ENCODE measurements at regions not wholly inside any gene's neighbourhood (a gene's known extent, or its start where the extent isn't known, plus 50 kb on each side); places are given as distances from the start of the nearest gene placed in this dataset.
"Not testable (repeated sequence)": the region's sequence is repeated elsewhere in the genome, so short reads cannot be mapped to it uniquely, and the experiment has no call there.

DNA sequence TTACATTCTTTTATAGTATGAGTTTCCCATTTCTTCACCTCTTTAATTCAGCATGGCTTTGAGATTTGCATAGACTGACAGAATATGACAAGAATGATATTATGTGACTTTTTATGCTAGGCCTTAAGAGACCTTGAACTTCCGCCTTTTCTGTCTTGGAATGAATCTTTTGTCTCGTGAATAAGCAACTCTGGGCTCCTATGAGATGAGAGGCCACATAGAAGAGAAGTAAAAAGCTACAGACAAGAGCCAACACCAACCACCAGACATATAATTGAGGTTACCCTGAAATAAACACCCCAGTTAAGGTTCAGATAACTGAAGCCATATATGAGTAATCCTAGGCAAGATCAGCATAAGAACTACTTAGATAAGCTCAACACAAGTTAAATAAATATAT is 600.8 kb downstream of the MEI4 start:
- Histone ChIP-seq H3F3A (ENCODE audit: insufficient read depth, low read length) (no peaks in the 10 kb centered on the region), H4K20me1 (ENCODE audit: insufficient read depth, low read length) (no peaks in the 10 kb centered on the region), H3K27me3 (ENCODE audit: insufficient read depth, low read length) (no peaks in the 10 kb centered on the region), H3K27ac (ENCODE audit: low read depth, low read length, poor library complexity, severe bottlenecking) (no peak overlapping the region), H3K9me2 (ENCODE audit: low read depth, low read length) (no peaks in the 10 kb centered on the region), H3K4me1 (ENCODE audit: insufficient read depth, low read length, severe bottlenecking) (no peaks in the 10 kb centered on the region), H3K9ac (ENCODE audit: low read length) (no peak overlapping the region), H3K9me3 (ENCODE audit: low read length) (no peaks in the 10 kb centered on the region), H3K79me2 (ENCODE audit: insufficient read depth, low read length) (no peaks in the 10 kb centered on the region), H2AFZ (ENCODE audit: low read length) (no peak overlapping the region), H3K4me2 (ENCODE audit: low read length) (no peak overlapping the region), H3K36me3 (ENCODE audit: insufficient read depth, low read length) (no peaks in the 10 kb centered on the region), H3K4me3 (ENCODE audit: low read depth, low read length, poor library complexity, severe bottlenecking) (no peak overlapping the region)
- TF ChIP-seq, protein P1, sequence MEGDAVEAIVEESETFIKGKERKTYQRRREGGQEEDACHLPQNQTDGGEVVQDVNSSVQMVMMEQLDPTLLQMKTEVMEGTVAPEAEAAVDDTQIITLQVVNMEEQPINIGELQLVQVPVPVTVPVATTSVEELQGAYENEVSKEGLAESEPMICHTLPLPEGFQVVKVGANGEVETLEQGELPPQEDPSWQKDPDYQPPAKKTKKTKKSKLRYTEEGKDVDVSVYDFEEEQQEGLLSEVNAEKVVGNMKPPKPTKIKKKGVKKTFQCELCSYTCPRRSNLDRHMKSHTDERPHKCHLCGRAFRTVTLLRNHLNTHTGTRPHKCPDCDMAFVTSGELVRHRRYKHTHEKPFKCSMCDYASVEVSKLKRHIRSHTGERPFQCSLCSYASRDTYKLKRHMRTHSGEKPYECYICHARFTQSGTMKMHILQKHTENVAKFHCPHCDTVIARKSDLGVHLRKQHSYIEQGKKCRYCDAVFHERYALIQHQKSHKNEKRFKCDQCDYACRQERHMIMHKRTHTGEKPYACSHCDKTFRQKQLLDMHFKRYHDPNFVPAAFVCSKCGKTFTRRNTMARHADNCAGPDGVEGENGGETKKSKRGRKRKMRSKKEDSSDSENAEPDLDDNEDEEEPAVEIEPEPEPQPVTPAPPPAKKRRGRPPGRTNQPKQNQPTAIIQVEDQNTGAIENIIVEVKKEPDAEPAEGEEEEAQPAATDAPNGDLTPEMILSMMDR (IDR thresholded peaks at IDR 0.05; ENCODE audit: low read length) = no peak
- no peak for TF ChIP-seq EZH2 (IDR thresholded peaks at IDR 0.05; ENCODE audit: borderline replicate concordance, low read length)

DNA sequence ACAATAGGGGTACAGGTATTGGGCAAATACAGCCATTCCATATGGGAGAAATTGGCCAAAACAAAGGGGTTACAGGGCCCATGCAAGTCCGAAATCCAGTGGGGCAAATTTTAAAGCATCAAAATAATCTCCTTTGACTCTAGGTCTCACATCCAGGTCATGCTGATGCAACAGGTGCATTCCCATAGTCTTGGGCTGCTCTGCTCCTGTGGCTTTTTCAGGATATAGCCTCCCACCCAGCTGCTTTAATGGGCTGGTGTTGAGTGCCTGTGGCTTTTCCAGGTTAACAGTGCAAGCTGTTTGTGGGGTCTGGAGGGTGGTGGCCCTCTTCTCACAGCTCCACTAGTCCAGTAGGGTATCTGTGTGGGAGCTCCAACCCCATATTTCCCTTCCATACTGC is 607.1 kb downstream of the MEI4 start:
- Histone ChIP-seq H3K36me3 (ENCODE audit: insufficient read depth, low read length) (no peaks in the 10 kb centered on the region), H3K79me2 (ENCODE audit: insufficient read depth, low read length) (no peaks in the 10 kb centered on the region), H3K9me2 (ENCODE audit: low read depth, low read length) (no peaks in the 10 kb centered on the region), H3F3A (ENCODE audit: insufficient read depth, low read length) (no peaks in the 10 kb centered on the region), H3K4me2 (ENCODE audit: low read length) (no peak overlapping the region), H3K4me1 (ENCODE audit: insufficient read depth, low read length, severe bottlenecking) (no peaks in the 10 kb centered on the region), H3K4me3 (ENCODE audit: low read depth, low read length, poor library complexity, severe bottlenecking) (no peak overlapping the region), H3K27ac (ENCODE audit: low read depth, low read length, poor library complexity, severe bottlenecking) (no peak overlapping the region), H3K27me3 (ENCODE audit: insufficient read depth, low read length) (no peaks in the 10 kb centered on the region), H2AFZ (ENCODE audit: low read length) (no peak overlapping the region), H3K9me3 (ENCODE audit: low read length) (no peaks in the 10 kb centered on the region), H4K20me1 (ENCODE audit: insufficient read depth, low read length) (no peaks in the 10 kb centered on the region), H3K9ac (ENCODE audit: low read length) (no peak overlapping the region)
- no peak for TF ChIP-seq EZH2 (IDR thresholded peaks at IDR 0.05; ENCODE audit: borderline replicate concordance, low read length)
- TF ChIP-seq, protein P1 (IDR thresholded peaks at IDR 0.05; ENCODE audit: low read length) = no peak

DNA sequence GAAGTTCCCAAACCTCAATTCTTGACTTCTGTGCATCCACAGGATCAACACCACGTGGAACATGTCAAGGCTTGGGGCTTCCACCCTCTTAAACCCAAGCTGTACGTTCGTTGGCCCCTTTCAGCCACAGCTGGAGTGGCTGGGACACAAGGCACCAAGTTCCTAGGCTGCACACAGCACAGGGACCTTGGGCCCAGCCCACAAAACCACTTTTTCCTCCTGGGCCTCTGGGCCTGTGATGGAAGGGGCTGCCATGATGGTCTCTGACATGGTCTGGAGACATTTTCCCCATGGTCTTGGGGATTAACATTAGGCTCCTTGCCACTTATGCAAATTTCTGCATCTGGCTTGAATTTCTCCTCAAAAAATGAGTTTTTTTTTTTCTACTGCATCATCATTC is 606.9 kb upstream of the IRAK1BP1 start:
- H3K4me2 ChIP-seq (ENCODE audit: low read length); H3K9me2 ChIP-seq (ENCODE audit: low read depth, low read length); H2AFZ ChIP-seq (ENCODE audit: low read length); H3K9me3 ChIP-seq (ENCODE audit: low read length); H3K4me3 ChIP-seq (ENCODE audit: low read depth, low read length, poor library complexity, severe bottlenecking); H3K36me3 ChIP-seq (ENCODE audit: insufficient read depth, low read length); H3F3A ChIP-seq (ENCODE audit: insufficient read depth, low read length); H3K27ac ChIP-seq (ENCODE audit: low read depth, low read length, poor library complexity, severe bottlenecking); H3K9ac ChIP-seq (ENCODE audit: low read length); H3K4me1 ChIP-seq (ENCODE audit: insufficient read depth, low read length, severe bottlenecking); H3K27me3 ChIP-seq (ENCODE audit: insufficient read depth, low read length); H3K79me2 ChIP-seq (ENCODE audit: insufficient read depth, low read length); H4K20me1 ChIP-seq (ENCODE audit: insufficient read depth, low read length): not testable (repeated sequence)

DNA sequence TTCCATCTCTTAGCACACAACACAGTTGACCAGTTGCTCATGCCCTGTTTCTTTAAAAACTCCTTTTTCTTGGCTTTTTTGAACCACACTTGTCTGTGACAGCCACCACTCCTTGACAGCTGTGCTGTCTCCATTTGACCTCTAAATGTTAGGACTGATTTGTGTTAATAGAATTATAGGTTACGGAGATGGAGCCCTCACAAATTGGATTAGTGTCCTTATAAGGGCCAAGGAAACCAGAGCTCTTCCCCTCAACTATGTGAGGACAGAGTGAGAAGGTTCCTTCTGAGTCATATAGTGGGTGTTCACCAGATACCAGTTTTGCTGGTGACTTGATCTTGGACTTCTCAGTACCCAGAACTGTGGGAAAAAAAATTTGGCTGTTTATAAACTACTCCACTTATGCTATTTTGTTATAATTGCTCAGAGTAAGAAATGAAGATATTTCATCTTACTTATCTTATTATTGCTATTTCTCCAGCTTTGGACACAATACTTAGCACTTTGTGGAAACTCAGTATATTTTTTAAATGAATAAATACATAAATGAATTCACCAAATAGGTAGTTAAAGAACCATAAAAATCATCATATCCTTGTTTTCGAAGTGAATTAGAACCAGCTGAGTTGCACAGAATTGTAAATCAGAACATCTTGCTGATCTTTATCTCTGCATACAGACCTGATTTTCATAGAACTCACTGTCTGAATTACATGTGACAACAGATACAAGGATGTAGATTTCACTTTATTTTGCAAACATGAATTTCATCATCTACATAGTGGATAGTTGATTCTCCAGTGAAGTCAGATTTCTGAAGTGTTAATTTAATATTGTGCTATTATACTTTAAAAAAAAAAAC is 598.5 kb upstream of the IRAK1BP1 start:
- no peak overlapping the region for H3K4me3 ChIP-seq (ENCODE audit: low read depth, low read length, poor library complexity, severe bottlenecking)
- TF ChIP-seq EZH2 (IDR thresholded peaks at IDR 0.05; ENCODE audit: borderline replicate concordance, low read length) = no peak
- TF ChIP-seq, protein P1 (IDR thresholded peaks at IDR 0.05; ENCODE audit: low read length) = no peak
- H3K36me3 ChIP-seq (ENCODE audit: insufficient read depth, low read length) = no peaks in the 10 kb centered on the region
- no peak overlapping the region for H3K9ac ChIP-seq (ENCODE audit: low read length)
- H3F3A ChIP-seq (ENCODE audit: insufficient read depth, low read length) = no peaks in the 10 kb centered on the region
- no peaks in the 10 kb centered on the region for H3K27me3 ChIP-seq (ENCODE audit: insufficient read depth, low read length)
- no peaks in the 10 kb centered on the region for H3K9me2 ChIP-seq (ENCODE audit: low read depth, low read length)
- H3K27ac ChIP-seq (ENCODE audit: low read depth, low read length, poor library complexity, severe bottlenecking) = no peak overlapping the region
- no peak overlapping the region for H3K4me2 ChIP-seq (ENCODE audit: low read length)
- H4K20me1 ChIP-seq (ENCODE audit: insufficient read depth, low read length) = no peaks in the 10 kb centered on the region
- no peaks in the 10 kb centered on the region for H3K9me3 ChIP-seq (ENCODE audit: low read length)
- no peaks in the 10 kb centered on the region for H3K4me1 ChIP-seq (ENCODE audit: insufficient read depth, low read length, severe bottlenecking)
- H2AFZ ChIP-seq (ENCODE audit: low read length) = no peak overlapping the region
- no peaks in the 10 kb centered on the region for H3K79me2 ChIP-seq (ENCODE audit: insufficient read depth, low read length)

Measured in OCI-LY1 (cell line).